Kidney tubule cell (primary cell): ENCODE measurements at regions not wholly inside any gene's neighbourhood (a gene's known extent, or its start where the extent isn't known, plus 50 kb on each side); places are given as distances from the start of the nearest gene placed in this dataset.
A peak's percentile ranks its signal among the peaks of the same experiment; 100 is the strongest.

Experiments used
- DNase-seq: peaks from one replicate; pipeline ENCODE4 v3.0.0-alpha.2; 2018; ENCODE audit warnings: low spot score

DNA sequence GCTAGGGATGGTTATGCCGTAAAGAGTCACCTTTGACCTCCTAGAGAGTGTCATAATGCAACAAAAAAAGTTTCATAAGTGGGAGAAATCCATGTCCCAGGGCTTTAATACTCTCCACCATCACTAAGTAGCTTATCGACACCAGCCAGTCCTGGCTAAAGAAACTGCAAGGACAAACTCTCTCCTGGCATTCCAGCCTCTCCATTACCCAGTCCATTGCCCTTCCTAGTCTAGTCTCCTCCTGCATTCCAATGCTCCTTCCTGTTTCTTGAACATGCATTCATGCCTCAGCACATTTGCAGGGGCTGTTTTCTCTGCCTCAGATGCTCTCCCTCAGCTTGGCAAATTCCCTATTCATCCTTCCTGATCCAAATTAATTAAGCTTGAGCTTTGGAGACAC, 364.1 kb downstream of the BRINP1 start:
- DNase-seq, result peak; percentile 86

DNA sequence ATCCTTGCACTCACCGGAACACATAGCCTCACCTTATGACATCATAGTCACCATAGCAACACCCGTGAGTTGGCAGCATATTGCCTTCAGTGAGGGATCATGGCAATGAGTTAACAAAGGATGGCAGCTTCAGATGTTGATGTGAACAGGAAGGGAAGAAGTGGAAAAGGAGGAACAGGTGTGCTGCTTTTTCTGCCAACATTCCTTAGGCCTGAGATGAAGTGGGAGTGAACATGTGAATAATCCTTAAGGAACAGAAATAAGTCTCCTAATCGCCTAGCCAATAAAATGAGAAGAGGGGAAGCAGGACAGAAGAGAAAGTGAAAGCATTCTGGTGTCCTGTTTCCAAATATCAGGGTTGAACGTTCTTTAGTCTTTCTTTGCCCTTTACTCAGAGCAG, 360.0 kb downstream of the BRINP1 start:
- DNase-seq, result peak; percentile 95

GRCh38 chr9:119020284-119020683, 349.0 kb downstream of the BRINP1 start:
- no peak for DNase-seq

DNA sequence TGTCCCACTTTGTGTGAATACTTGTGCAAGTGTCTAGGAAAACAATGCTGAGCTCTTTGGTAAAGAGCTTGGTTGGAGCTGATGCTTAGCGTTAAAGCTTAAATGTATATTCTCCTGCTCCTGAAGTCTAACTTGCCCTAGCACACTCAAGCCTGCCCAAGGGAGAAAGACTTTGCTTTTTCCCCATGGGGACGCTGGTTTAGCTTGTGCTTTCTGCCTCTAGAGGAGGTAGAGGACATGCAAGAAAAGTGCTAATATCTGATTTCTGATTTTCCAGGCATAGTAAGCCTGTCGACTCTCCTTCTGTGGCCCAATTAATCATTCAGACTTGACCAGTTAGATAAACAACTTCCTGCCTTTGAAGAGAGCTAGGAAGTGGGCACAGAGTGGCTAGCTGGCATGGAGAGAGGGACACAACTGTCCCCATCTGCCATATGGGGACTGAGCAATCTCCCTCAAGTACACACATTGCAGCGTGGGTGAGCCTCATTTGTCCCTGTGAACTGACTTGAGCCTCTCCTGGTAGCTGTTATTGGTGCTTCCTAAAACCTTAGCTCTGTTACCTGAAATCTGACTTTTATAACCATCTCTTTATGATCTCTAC, 348.4 kb downstream of the BRINP1 start:
- no peak for DNase-seq

DNA sequence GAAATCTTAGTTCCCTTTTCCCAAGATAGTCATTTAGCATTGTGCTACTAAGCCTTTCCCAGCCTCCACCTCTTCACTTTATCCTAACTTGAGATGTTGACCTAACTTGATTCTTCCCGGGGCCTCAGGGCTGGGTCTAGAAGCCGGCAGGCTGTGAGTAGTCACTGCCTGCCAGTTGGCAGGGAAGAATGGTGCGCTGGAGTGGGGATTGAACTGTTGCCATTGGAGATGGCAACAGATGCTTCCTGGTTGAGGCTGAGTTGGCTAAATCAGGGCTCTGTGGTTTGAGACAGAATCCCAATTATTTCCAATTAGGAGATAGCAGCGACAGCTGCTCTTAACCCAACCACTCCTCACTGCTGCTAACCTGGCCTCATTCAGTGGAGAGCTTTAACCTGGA, 343.1 kb downstream of the BRINP1 start:
- peak; percentile 30 for DNase-seq

GRCh38 chr9:119027901-119028699, 341.1 kb downstream of the BRINP1 start:
- DNase-seq, result no peak

DNA sequence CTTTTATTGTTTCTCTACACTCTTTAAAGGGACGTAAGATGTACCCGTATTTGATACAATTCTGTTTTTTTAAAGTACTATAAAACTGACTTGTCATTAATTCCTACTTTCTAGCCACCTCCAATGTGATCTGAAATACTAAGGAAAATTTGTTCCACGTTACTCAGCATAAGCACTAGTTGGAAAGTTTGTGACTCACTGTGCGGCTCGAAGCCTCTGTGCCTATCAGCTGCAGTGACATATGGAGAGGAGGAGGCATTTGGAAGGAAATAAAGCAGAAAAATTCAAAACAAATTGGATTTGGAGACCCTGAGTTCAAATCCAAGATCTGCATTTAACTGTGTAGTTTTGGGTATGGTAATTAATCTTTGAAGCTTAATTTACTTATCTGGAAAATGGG, 339.3 kb downstream of the BRINP1 start:
- no peak for DNase-seq

- DNase-seq, result no peak
Measured at GRCh38 chr9:119033596-119033995, 335.6 kb downstream of the BRINP1 start.

- no peak for DNase-seq
Measured at GRCh38 chr9:119036969-119037368, 332.3 kb downstream of the BRINP1 start.

- no peak for DNase-seq
Measured at GRCh38 chr9:119043996-119044395, 325.2 kb downstream of the BRINP1 start.

DNA sequence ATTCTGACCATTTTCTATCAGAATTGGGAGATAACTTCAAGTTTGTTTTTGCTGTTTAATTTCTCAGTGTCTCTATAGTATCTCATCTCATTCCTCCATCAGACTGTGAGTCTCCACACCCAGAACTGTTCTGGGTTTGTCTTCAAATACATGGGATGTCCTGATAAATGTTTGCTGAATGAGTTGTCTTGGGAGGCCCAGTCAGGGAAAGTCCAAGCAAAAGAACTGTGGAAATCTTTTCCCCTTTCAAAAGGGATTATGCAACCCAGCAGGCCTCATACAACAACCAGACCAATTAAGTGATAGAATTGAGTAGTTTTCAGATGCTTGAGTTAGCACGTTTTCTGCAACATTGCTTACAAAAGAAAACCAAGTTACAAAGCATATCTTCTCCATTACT, 324.4 kb downstream of the BRINP1 start:
- DNase-seq, result peak; percentile 73

DNA sequence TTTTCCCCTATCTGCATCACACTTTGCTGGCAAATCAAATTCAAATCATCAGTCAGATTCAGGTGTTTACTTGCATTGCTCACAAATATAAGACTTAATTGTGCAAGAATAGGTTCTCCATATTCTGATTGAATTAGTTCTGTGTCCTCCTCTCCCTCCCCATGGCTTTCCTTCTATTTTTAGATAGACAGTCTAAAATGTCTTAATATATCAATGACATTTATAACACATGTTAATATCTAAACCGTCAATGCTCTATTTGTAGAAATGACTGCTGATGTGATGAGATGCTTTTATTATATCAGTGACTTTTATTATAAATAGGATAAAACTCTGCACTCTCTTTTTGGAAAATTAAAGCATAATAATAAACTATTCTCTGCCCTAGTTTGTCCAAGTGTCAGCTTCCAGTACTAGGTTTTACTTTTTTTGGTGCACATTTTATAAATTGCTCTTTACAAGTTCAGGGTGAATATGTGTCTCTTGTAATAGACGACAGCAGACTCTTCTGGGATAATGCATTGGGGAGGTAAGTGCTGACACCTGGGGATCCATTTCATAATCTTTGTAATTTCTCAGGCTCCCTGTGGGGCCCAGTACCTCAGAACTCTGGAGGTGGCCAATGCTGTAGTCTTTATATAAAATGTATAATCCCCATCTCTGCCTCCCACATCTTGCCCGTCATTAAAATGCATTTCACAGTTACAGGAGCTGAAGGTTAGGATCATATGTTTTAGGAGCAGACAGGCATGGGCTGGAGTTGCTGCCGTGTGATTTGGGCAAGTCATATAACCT, 321.5 kb downstream of the BRINP1 start:
- DNase-seq, result no peak

DNA sequence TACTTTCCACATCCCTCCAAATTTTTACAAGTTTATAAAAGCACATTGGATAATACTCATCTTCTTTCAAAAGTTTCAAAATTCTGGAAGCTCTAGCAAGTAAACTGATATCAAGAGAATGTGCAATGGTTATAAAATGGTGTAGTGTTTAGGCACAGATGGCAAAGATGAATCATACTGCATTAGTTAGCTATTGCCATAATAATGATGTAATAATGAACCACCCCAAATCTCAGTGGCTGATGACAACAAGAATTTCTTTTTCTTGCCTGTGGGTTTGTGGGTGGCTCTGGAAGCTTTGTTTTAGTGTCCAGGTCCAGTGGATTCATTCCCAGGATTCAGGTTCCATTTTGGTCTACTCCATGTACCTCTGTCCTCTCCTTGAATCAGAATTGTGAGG, 319.0 kb downstream of the BRINP1 start:
- peak; percentile 56 for DNase-seq

DNA sequence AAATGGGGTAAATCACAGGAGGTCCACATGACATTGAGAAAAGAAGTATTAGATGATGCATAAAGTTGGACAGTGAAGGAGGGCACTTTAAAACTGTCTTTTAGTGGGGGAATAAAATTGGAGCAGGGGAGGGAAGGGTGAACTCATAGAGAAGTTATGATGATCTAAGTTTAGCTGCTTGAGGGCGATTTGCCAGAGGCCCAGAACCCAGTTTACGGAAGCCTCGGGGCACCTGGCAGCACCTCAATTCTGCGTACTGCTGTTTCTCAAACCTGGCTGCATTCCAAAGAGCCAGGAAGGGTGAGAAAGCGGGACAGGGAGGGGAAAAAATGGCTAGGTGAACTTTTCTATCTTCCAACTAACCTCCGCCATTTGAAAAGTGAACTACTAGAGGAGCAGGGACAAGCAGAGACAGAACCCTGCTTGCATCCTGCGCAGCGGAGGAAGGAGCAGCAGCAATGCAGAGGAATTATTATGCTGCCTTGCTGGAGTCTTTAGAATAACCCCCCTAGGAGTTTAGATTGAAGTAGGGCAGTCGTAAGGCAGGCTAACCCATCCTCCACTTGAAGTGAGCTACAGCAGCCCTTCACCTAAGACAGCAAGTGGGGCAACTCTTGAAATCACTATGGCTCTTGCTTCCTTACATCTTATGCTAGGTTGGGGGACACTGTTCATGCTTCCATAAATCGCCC, 316.8 kb downstream of the BRINP1 start:
- peak; percentile 72 for DNase-seq

GRCh38 chr9:119053070-119053469, 316.2 kb downstream of the BRINP1 start:
- peak; percentile 62 for DNase-seq

GRCh38 chr9:119060629-119061385, 308.4 kb downstream of the BRINP1 start:
- DNase-seq, result no peak

DNA sequence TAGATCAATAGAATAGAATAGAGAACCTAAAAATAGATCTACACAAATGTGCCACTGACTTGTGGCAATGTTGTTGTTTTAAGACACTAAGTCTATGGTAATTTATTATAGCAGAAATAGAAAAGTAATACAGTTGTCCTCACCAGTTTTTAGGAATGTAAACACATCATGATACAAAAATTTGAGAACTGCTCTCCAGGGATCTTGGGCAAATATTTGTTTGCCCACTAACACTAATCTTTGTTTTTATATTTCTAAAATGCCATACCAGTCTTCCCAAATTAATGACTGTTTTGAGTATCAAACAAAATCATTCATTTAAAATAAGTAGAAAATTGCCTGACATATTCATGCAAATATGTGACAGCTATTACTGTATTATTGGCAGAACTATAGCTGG, 297.6 kb downstream of the BRINP1 start:
- DNase-seq, result peak; percentile 17

DNA sequence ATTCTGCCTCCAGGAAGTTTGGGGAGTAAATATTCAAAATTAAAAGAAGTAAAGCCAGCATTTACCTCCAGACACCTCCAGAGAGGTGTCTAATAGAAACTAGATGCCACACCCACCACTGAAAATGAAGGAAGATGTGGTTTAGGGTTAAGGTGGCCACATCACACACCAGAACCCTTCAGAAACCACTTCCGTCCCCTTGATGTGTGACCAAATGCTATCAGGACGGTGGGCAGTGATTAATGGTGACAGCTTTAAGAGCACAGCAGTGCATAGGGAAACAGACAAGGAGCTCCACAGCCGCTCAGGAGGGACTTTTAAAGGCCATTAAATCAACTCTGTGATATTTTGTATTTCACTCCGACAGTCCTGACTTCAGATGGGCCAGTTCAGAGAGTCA, 295.2 kb downstream of the BRINP1 start:
- DNase-seq, result no peak

DNA sequence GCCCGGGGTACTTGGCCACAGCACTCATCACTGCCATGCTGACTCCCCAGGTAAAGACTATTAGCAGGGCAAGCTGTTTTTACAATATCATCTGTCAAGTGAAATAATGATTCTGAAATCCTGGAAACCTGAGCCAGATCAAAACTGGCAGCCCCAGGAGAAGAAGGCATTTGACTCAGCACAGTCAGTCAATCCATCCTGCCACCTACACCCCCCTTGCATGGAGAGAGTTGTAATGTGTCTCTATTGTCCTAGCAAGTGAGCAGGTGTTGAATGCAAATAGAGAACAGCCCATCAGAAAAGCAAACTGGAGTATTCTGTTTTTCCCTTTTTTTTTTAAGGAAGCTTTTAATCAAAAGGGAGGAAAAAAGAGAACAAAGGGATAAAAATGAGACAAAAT, 291.2 kb downstream of the BRINP1 start:
- DNase-seq, result no peak

DNA sequence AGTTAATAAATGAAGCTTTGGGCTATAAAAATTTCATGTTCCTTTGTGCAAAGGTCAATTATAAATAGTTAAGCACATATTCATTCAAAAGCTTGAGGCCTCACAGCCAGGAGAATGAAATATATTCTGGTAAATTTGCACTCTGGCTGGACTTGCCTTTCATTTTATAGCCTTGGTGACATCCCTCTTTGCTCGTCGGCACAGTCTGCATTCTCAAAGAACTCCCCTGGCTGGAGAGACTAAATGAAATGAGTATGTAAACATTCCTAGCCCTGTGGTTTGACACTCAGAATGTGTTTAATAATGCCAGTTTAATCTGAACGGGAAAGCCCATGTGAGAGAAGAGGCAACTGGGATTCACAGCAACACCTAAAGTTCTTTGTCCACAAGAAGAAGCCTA, 285.6 kb downstream of the BRINP1 start:
- DNase-seq, result no peak

- no peak for DNase-seq
Measured at GRCh38 chr9:119086590-119086989, 282.6 kb downstream of the BRINP1 start.
